Kidney tubule cell (primary cell): ENCODE measurements at regions not wholly inside any gene's neighbourhood (a gene's known extent, or its start where the extent isn't known, plus 50 kb on each side); places are given as distances from the start of the nearest gene placed in this dataset.

Source experiments
- DNase-seq: peaks from one replicate; pipeline ENCODE4 v3.0.0-alpha.2; 2018; ENCODE audit warnings: low spot score

- DNase-seq, result no peak
Measured at GRCh38 chr13:109644069-109644750, 142.2 kb downstream of the IRS2 start.

DNA sequence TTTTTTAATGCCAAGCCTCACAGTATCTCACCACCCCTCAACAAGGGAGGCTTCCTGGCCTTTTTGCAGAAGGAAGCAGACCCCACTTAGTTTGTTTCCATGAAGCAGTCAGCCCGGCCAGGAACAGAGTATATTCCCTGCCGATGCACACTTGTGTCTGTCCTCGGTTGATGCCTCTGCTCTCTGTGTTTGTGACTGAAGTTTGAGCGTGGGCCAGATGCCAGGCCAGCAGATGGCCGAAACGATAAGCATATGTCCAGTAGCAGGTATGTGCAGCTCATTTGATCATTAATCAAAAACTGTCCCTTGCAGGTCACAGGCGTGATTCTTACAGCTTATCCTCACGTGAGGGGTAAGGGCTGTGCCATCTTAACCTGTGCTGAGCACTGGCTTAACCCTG is 144.0 kb downstream of the IRS2 start:
- no peak for DNase-seq

DNA sequence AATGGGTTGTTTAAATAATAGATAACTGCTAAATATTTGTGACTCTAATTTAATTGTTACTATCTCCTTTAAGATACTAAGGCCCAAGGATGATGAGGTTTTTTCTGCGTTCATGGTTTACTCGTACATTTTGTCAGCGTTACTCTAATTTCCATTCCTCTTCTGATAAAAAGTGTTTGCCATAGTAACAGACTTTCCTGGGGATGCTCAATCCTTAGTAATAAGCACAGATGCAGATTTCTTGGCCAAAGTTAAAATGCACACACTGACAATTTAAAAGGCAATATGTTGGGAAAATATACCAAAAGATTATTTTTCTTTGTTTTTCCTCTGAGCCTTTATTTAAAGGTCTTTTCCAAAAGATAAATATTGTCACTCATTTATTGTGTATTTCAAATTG is 149.6 kb downstream of the IRS2 start:
- DNase-seq, result no peak

GRCh38 chr13:109631069-109631468 is 155.3 kb downstream of the IRS2 start:
- no peak for DNase-seq

DNA sequence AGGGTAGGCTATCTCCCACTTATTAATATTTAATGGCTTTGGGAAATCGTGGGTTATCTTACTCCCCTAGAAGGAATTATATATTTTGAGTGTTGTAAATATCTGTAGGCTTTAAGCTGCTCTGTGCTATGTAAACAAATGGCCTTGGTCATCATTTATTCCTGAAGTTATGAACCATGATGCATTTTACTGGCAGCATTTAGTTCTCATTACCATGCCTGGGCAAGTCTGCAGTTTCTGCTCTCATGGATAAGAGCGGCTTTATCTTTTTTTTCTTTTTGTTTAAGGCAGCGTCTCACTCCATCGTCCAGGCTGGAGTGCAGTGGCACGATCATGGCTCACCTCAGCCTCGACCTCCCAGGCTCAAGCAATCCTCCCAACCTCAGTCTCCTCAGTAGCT is 156.1 kb downstream of the IRS2 start:
- DNase-seq, result no peak

DNA sequence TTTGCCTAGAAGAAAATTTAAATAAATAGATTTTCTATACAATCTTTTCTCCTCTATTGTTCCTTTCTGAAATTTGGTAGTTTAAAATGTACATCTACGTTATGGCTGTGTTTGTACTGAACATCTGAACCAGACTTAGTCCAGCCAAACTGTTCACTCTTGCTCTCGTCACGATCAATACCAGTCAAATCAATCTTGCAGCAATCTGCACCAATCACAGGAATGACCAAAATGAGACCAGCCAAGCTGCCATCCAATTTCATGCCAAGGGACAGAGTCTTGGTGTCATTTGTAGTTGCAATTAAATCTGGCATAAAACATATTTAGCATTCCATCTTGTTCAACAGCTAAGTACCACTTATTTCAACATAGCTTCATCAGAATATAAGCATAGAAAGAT is 156.6 kb downstream of the IRS2 start:
- DNase-seq, result no peak

DNA sequence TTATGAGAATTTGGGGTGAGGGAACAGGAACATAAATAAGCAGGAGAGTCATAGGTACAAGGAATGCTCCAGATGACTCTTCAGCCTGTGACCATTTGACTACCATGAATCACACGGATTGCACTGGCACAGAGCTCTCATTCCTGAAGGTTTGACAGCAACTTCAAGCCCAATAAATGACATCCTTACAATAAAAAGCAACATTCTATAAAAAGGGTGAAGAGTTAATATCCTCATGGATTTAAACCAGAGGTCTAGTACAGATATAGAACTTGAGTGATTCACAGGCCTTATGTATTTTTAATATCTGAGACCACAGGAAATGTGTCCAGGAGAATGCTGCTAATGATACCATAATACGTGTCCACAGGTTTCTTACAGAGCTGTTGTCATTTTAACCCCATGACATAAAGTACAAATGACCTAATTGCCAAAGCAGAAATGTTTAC is 158.1 kb downstream of the IRS2 start:
- DNase-seq, result peak; percentile 72

DNA sequence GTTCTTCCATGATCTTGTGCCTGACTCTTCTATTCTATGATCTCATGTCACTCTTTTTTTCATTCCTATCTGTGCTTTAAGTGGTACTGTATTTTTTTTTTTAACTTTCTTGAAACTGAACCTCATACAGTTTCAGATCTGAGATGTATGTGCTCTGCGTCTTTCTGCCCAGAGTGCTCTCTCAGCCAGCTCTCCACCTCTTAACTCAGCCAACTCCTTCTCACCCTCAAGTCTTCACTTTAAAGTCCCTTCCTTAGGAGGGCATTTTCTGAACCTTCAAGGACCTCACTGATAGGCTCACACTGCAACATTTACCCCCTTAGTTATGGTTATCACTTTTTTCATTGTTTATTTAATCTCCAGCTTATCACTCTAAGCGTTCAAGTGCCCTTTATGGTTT is 158.7 kb downstream of the IRS2 start:
- DNase-seq, result no peak

- no peak for DNase-seq
Measured at GRCh38 chr13:109626386-109627171, 159.8 kb downstream of the IRS2 start.

DNA sequence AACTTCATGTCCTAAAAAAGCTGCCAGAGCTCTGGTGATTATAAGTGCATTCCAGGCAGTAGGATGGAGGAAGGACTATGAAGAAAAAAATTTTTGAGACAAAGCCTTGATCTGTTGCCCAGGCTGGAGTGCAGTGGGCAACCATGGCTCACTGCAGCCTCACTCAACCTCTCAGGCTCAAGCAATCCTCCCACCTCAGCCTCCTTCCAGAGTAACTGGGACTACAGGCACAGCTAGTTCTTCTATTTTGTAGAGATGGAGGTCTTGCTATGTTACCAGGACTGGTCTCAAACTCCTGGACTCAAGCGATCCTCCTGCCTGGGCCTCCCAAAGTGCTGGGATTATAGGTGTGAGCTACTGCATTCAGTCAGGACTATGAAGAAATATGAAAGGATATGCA is 161.2 kb downstream of the IRS2 start:
- DNase-seq, result no peak

DNA sequence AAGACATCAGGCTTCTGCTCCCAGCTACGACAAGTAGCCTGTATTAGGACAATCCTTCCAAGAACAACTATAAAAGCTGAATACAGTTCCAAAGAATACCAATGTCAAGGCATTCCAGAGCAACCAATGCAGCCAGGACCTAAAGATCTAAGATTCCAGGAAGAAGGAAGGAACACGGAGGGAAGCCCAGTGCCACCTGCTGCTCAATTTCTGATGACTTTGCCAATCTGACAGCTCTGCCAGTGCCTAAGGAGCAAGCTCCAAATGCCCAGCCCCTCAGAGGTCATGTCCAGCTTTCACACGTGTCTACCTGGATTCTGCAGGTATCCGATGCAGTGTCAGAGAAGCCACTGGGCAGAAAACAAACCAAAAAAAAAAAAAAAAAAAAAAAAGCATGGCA is 164.4 kb downstream of the IRS2 start:
- no peak for DNase-seq

GRCh38 chr13:109615721-109616420 is 170.5 kb downstream of the IRS2 start:
- no peak for DNase-seq

- DNase-seq, result peak; percentile 8
Measured at GRCh38 chr13:109611912-109612691, 174.3 kb downstream of the IRS2 start.

GRCh38 chr13:109610517-109610916 is 175.9 kb downstream of the IRS2 start:
- peak; percentile 20 for DNase-seq

DNA sequence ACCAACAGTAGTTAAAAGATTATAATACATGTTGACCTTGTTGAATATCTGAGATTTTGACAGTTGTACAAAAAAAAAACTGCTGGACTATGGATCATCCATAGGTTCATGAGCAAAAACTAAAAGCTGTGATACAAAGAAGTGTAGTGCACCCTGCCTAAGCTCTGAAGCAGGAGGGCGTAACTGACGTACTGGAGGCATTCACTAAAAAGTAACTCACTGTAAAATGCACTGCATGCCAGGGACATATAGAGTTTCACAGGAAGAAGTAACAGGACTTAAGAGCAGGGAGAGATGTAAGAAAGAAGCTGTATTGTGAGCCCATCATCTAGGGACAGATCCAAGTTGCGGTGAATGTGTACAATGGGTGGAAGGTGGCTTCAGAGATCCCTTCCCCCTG is 177.9 kb downstream of the IRS2 start:
- DNase-seq, result no peak

DNA sequence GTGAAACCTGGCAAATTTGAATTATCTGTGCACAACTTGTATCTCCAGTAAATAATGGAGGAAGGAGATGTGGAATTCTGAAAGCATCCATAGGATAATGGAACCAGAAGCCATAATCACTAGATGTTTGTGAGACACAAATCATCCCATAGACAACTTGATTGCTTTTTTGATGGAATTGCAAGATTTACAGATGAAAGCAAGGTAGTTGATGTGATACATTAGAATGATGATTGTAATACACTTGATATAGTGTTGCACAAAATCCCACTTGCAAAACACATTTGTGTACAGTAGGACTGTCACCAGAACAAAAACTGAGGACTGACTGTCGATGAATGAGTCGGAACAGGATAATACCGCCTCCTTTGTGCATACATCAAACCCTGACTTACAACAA is 178.3 kb downstream of the IRS2 start:
- no peak for DNase-seq

DNA sequence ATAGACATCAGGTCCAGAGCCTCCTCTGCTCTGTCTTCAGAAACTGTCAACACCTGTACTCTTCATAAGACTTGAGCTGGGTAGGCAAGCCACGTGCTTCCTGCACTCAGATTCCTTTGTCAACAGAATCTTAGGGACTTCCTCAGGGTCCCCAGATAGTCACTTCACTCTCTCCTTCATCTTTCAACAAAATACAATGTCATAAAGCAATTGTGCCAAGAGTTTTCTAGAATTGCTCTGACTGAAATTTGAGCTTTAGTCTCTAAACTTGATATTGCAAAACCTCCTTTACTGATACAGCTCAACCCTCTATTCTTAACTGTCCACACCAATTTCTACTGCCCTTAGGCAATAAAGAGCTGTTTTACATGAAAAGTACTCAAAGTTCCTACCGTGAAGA is 179.9 kb downstream of the IRS2 start:
- no peak for DNase-seq

DNA sequence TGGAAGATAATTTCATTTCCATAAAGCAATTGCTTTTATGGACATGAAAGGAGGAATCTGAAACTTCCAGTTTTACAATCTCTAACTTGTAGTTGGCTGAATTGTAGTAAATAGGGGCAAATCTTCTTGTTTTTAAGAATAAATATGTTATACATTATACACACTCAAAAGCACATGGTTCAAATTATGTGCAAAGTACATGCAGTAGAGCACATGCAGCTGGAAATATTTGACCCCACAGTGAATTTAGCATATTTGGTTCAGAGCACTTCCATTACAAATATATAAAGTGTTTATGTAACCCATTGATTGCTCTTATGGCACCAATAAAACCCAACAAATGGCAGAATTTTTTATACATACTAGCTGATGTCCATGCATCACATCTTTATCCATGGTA is 180.5 kb downstream of the IRS2 start:
- DNase-seq, result no peak

DNA sequence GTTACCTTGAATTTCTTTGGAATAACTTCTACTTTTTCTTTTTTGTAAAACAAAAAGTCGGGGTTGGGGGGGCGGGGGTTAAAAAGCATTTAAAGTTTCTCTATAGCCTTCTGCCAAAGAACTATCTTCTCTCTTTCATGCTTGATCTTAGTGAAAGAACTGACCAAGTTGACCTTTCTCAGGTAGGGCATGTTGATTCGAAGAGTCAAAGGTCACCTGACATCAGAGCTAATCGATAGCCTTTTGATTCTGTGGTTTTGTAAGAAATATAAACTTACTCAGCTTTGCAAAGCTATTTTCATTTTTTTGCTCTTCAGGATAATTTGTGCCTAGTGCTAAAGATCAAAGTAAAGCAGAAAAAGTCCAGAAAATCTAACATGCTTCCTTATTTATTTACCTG is 181.5 kb downstream of the IRS2 start:
- DNase-seq, result no peak

- DNase-seq, result no peak
Measured at GRCh38 chr13:109602356-109602755, 184.0 kb downstream of the IRS2 start.

DNA sequence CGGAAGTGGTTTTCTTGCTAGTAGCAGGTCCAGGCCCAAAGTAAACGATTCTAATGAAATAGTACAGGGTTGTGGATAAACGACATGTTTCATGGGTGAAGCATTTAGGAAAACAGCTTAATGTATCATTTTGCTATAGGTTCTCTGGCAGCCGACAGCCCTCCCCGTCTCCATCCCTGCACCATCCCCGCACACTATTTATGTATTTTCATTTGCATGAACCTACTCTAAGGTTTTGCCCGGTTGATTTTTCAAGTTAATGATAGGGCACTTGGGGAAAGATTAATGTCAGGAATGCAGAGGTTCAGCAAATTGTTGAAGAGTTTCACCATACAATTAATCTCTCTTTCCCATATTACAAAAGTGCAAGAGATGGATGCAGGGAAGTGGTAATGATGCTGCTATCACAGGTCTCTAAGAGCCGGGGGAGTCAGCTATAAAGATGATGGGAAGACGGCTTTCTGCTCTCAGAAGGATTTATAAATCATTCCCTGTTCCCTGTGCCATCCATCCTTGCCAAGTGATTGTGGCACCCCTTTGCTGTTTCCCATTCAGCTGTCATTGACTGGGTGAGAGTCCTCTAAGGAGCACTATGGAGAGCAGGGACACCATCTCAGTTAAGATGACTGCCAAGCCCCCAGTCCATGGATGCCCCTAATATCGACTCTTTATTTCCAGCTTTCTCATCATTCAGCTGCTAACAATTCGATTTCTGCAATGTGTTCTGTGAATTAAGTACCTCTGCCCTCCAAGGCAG is 186.3 kb downstream of the IRS2 start:
- DNase-seq, result no peak

- DNase-seq, result no peak
Measured at GRCh38 chr13:109595471-109595870, 190.9 kb downstream of the IRS2 start.
